Muscle of arm (tissue), 1 donor: ENCODE measurements at regions not wholly inside any gene's neighbourhood (a gene's known extent, or its start where the extent isn't known, plus 50 kb on each side); places are given as distances from the start of the nearest gene placed in this dataset.

Experiments used
- DNase-seq: peaks from one replicate; pipeline ENCODE4 v3.0.0-alpha.2; 2013

- DNase-seq = no peak
Measured at GRCh38 chr21:28233536-28234220, 759.0 kb downstream of the LTN1 start.

- no peak for DNase-seq
Measured at GRCh38 chr21:28230559-28230958, 762.1 kb downstream of the LTN1 start.

DNA sequence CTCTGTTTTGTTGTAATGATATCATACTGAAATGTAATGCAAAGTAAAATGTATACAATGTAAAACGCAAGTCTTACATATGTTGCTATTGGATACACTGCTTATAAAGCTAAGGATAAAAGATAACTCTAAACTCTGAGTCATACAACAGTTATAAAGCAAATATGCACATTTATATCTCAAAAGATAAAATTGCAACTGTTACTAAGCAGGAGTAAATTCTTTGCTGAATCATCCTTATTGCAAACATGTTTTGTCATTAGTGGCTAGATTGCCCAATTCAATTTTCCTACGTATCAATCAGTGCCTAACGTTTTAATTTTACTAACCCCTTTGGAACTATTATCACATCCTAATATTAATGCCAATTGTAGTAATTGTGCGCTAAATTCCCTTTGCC lies 762.9 kb downstream of the LTN1 start:
- no peak for DNase-seq

DNA sequence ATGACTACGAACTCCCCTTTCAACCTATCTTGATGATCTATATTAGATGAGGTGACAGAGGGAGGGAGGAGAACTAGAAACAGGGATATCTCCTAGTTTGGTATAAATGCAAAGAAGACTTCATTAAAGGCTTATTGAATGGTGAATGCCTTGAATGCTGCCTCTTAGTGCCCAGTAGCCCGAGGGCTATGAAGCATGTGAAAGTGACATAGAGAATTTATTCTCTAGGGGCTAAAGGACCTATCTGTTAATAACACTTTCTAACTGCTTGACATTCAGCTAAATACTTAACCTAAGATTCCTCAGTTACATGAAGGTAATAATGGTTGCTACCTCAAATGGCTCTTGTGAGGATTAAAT lies 764.1 kb downstream of the LTN1 start:
- DNase-seq = no peak

DNA sequence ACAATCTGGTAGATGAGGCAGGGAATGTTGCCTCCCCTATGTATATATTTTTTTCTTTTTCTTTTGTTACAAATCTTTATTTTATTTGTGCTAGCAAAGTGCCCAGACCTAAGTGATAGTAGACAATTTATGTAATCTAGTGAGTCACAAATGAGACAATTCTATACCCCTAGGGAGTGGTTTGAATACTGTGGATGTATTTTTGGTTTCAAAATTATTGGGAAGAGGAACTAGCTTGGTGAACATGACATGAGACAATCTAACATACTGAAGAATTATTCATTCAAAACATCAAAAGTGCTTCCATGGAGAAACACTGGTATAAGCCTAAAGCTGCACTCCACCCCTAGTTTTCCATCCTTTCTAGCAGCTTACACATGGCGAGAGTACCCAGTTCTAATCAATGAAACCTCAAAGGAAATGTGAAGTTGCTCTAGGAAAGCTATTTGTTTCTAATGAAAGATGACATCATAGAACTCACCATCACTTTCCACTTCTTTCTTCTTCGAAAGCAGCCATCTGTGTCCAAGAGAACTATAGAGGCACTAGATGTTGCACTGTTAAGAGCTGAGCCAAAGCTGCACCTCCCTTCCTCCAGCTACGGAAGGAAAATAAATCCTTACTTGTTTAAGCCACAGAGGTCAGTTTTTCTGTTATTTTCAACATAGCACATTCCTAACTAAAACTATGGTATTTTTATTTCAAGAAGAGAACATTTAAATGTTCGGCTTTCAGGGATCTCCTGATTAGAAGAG lies 764.6 kb downstream of the LTN1 start:
- DNase-seq = no peak

- no peak for DNase-seq
Measured at GRCh38 chr21:28226563-28226962, 766.1 kb downstream of the LTN1 start.

- no peak for DNase-seq
Measured at GRCh38 chr21:28224191-28224726, 768.4 kb downstream of the LTN1 start.

- DNase-seq = no peak
Measured at GRCh38 chr21:28221984-28222383, 770.7 kb downstream of the LTN1 start.

DNA sequence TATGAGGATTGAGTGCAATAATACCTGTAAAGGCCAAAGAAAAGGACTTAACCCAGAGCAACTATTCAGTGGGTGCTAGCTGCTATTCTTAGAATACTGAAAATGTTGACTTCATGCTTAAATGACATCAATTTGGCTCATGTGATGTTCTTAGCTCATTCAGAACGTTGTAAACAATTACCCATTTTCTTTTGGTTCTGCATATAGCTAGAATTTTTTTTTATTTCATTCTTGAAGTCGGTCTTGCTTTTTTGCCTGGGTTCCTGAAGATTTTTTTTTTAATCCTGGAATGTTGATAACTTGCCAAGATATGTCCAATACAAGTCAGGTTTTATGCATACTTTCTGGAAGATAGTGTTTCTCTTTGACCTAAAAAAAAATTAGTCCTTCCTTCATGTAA lies 772.0 kb downstream of the LTN1 start:
- DNase-seq = no peak

DNA sequence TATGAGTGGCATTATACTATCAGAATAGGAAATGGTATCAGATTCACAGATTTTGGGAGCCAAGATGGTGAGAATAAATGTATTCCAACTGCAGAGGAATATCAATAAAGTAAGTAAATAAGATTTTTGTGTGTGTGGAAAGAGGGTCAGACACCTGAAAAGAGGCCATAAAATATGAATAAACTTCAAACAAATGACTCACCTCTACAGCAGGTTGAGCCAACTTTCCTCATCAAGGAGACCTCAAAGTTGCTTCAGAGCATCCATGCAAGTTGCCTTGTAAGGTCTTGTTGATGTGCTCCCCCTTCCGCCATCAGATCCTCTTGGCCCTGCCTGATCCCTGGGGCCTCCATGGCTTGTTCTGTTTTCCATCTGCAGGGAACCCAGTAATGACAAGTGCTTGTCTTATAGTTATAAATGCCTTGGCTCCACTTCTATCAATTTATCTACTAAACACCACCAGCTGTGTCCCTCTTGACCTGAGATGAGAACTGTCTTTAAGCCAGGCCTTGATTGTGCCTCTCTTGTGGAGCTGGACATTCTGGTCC lies 775.6 kb downstream of the LTN1 start:
- DNase-seq = no peak

DNA sequence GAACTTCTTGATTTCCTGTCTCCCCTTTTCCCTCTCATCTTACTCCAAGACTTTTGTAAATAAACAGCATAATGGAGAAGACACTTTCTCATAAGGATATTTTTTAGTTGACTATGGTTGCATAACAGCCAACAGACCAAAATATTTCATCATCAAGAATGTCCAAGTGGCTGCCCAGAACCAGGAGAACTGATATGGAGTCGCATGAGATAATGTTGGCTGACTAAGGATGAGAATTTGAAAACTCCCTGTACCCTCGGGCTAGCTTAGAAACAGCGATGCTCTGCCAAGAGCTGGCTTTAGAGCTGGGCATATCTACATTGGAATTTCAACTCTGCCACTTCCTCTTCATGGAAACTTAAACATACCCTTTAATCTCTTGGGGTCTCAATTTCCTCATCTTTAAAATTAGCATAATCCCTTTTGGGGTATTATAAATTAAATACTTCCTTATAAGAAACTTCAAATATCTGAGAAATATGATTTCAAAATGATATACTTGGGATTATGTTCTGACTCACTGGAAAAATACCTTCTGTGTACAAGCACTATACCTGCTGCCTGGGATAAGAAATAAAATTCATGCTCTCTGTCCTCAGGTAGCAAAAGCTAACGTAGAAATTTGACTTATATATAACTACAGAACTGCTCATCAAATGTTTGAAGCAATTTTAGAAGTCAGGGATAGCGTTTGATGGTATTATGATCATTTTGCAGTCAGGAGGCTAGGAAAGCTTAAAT lies 777.3 kb downstream of the LTN1 start:
- DNase-seq = no peak

- DNase-seq = no peak
Measured at GRCh38 chr21:28214786-28215185, 777.9 kb downstream of the LTN1 start.

DNA sequence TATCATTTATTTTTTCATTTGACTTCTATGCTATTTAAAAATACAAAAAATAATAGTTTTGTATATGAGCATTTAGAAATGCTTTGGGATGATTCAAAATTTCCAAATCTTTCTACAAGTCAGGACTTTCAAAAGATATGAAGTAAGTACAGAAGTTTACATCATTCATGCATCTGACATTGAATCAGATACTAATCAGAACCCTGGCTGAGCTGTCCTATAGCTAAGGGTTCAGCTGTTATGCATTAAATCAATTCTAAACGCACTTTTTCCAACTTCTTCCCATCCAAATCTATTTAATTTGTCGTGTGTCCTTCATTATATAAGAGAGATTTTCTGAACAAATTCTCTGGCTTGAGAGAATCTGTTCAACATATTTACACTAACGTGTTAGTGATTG lies 779.4 kb downstream of the LTN1 start:
- DNase-seq = no peak

DNA sequence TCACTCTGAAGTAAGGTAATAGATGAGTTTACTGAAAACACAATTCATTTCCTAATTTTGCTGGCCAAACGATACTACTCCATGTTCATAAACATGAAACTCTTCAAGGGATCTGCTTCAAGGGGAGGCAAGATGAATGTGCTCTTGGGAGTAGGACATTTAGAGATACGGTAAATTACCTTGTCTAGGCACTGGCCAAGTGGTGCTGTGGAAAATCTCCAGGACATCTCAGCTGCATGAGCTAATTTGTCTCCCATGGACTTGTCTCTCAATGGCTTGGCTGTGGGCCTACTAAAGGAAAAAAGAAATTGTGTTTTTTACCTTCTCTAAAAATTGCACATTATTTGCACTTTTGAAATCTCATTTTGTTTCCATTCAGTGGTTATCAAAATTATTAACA lies 780.6 kb downstream of the LTN1 start:
- peak; percentile 28 for DNase-seq

- DNase-seq = peak; percentile 79
Measured at GRCh38 chr21:28207436-28208173, 785.1 kb downstream of the LTN1 start.

DNA sequence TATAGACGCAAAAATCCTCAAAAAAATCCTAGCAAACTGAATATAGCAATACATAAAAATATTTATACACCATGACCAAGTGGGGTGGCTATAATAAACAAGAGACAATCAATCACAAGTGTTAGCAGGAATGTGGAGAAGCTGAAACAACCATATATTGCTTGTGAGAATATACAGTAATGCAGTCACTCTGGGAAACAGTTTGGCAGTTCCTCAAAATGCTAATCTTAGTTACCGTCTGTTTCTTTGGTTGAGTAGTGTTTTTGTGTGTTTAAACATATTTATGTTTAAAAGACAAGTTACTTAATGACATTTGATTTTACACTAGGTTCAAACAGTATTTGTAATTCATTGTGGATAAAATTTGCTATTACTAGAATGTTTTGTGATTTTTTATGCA lies 792.0 kb downstream of the LTN1 start:
- DNase-seq = no peak

- DNase-seq = no peak
Measured at GRCh38 chr21:28196981-28197380, 795.7 kb downstream of the LTN1 start.

- no peak for DNase-seq
Measured at GRCh38 chr21:28193189-28193588, 799.5 kb downstream of the LTN1 start.

DNA sequence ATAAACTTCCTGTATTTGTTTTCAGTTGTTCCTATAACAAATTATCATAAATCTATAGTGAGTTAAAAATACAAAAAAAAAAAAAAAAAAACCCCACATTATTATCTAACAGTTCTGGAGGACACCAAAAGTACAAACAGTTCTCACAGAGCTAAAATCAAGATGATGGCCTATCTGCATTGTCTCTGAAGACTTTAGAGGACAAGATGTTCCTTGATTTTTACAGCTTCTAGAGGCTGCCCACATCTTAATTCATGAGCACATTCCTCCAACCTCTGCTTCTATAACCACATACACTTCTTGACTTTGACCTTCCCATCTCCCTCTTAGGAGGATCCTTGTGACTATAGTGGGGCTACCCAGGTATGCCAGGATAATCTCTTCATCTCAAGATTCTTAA lies 806.1 kb downstream of the LTN1 start:
- DNase-seq = no peak

DNA sequence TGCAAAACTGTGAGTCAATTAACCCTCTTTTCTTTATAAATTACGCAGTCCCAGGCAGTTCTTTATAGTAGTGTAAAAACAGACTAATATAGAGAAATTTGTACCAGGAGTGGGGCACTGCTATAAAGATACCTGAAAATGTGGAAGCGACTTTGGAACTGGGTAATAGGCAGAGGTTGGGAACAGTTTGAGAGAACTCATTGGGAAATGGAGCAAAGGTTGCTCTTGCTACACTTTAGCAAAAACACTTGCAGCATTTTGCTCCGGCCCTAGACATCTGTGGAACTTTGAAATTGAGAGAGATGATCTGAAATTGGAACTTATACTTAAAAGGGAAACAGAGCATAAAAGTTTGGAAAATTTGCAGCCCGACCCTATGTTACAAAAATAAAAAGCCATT lies 810.9 kb downstream of the LTN1 start:
- no peak for DNase-seq

DNA sequence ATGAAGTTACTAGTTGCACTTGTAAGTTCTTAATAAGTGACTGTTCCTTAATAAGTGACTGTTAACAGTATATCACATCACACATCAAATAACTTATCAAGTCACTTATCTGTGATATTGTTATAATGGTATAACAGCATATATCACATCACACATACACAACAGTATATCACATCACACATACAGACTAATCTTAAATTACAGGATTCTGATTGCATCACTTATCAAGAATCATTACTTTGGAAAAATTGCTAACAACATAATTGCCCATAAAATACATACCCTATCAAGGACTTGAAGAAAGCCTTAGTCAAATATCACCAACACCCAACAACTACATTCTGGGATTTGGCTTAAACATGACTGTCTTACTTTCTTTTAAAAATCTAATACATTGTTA lies 813.5 kb downstream of the LTN1 start:
- DNase-seq = no peak

GRCh38 chr21:28177124-28177523 lies 815.6 kb downstream of the LTN1 start:
- DNase-seq = no peak
